ENCODE measurements at regions not wholly inside any gene's neighbourhood (a gene's known extent, or its start where the extent isn't known, plus 50 kb on each side); places are given as distances from the start of the nearest gene placed in this dataset.
A peak's percentile ranks its signal among the peaks of the same experiment; 100 is the strongest.

DNA sequence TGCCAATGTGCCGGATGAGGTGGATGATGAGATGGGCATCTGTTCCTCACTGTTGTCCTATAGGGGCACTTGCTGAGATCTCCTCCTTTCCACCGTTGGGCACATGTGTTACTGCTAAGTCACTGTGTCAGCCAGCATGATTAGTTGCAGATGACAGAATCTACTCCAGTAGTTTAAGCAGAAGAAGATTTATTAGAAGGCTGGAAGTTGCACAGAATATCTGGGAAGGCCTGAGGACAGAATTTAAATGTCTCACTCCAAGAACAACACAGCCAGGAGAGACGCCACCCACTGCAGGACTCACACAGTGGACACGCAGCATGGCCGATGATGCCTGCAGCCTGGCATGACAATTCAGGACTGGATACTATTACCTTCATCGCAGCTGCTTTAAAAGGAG, 157.5 kb downstream of the NSG2 start:
- 94% methylated on average over 6 of the region's 6 CpGs; no CpG with 5 or more reads in 1 of the 2 experiments for WGBS, 2 experiments (ENCODE audit: extremely low coverage in 1 of 2, insufficient coverage in 1 of 2, insufficient read length in 1 of 2, insufficient replicate concordance in 2 of 2, low coverage in 1 of 2, low lambda C conversion rate in 2 of 2, missing lambda C conversion rate in 1 of 2)
- Histone ChIP-seq H3K56ac (replicated peaks; ENCODE audit: insufficient read length, low read depth, low read length) (no peak overlapping the region), H3K4me1 (replicated peaks in 1 of 4; ENCODE audit: control insufficient read depth in 3 of 4, insufficient read depth in 4 of 4, low read length in 3 of 4) (peaks cover 6 to 12% (median 8%) of the 10 kb centered on the region in 4 experiments; a peak in 4 of 7 replicates), H4K5ac (ENCODE audit: insufficient read length, low read depth, low read length) (no peak overlapping the region), H3K14ac (ENCODE audit: insufficient read length) (no peak overlapping the region), H4K8ac (ENCODE audit: extremely low read depth, insufficient read depth, low read length) (no peak overlapping the region), H3K27me3 (replicated peaks in 1 of 4; ENCODE audit: control insufficient read depth in 3 of 4, extremely low read depth in 1 of 4, insufficient read depth in 3 of 4, low read length in 3 of 4) (no peaks in the 10 kb centered on the region), H3K4me3 (ENCODE audit: extremely low read depth in 1 of 4, insufficient read depth in 2 of 4, low read depth in 3 of 4, low read length in 4 of 4) (no peak overlapping the region), H3K27ac (ENCODE audit: low read depth, low read length) (no peak overlapping the region), H2AK5ac (ENCODE audit: low read depth, low read length) (no peak overlapping the region), H3K36me3 (ENCODE audit: control insufficient read depth in 2 of 4, insufficient read depth in 4 of 4, low read length in 3 of 4) (no peaks in the 10 kb centered on the region), H2BK12ac (ENCODE audit: low read depth, low read length) (no peak overlapping the region; the same call in 1 of the 2 replicates), H3K9ac (replicated peaks in 1 of 4; ENCODE audit: extremely low read depth in 1 of 4, low read depth in 3 of 4, low read length in 3 of 4) (no peak overlapping the region), H3K4ac (replicated peaks; ENCODE audit: insufficient read length, low read depth, low read length) (no peak overlapping the region), H2BK20ac (ENCODE audit: low read length) (no peak overlapping the region; the same call in 1 of the 2 replicates), H2AFZ (ENCODE audit: low read length) (no peak overlapping the region), H4K20me1 (replicated peaks in 1 of 2; ENCODE audit: control insufficient read depth in 1 of 2, insufficient read depth in 2 of 2, low read length in 2 of 2) (no peaks in the 10 kb centered on the region), H3K23me2 (ENCODE audit: low read depth, low read length) (no peaks in the 10 kb centered on the region), H2BK120ac (replicated peaks; ENCODE audit: low read depth, low read length) (no peak overlapping the region), H4K91ac (replicated peaks; ENCODE audit: insufficient read length, low read length) (no peak overlapping the region), H3K18ac (ENCODE audit: extremely low read depth, low read length) (no peak overlapping the region), H3K4me2 (ENCODE audit: insufficient read depth in 1 of 2, low read depth in 2 of 2, low read length in 2 of 2) (no peak overlapping the region), H3K79me2 (ENCODE audit: control insufficient read depth in 1 of 2, insufficient read depth in 2 of 2, low read length in 2 of 2) (no peaks in the 10 kb centered on the region), H2BK15ac (ENCODE audit: low read length) (0 out of 2 replicates have a peak overlapping the region, but pooled peaks have one; percentile 19), H3K79me1 (ENCODE audit: low read depth, low read length) (no peaks in the 10 kb centered on the region), H2BK5ac (ENCODE audit: low read depth, low read length) (no peak overlapping the region), H3K23ac (ENCODE audit: insufficient read length) (no peak overlapping the region), H3K9me3 (ENCODE audit: insufficient read depth in 2 of 2, low read depth in 1 of 2, low read length in 1 of 2) (no peaks in the 10 kb centered on the region)
- no peak for FAIRE-seq
- DNase-seq (ENCODE audit: low read depth in 1 of 2, low spot score in 2 of 2): no peak
- CTCF ChIA-PET (ENCODE audit: partially characterized antibody): interaction anchor here (0.6 to 0.7 kb wide), 2 partner anchors 115 to 208 kb away, joined by 3 read pairs; no protein-coding TSS in a partner anchor
- POLR2A ChIA-PET (ENCODE audit: partially characterized antibody): no interaction called here
- TF ChIP-seq ASH2L (IDR thresholded peaks at IDR 0.05; ENCODE audit: low read length) (no peak), RAD21 (IDR thresholded peaks at IDR 0.05 in 1 of 2, conservative IDR thresholded peaks at IDR 0.05 in 1 of 2; ENCODE audit: low read depth in 2 of 2, low read length in 2 of 2) (no peak), KDM4A (IDR thresholded peaks at IDR 0.05; ENCODE audit: low read depth, low read length, severe bottlenecking) (no peak), E2F6 (IDR thresholded peaks at IDR 0.05) (no peak), RBBP5 (IDR thresholded peaks at IDR 0.05; ENCODE audit: borderline replicate concordance, low read depth, low read length) (no peak), SIX5 (IDR thresholded peaks at IDR 0.05; ENCODE audit: low read depth, low read length) (no peak), CBX8 (IDR thresholded peaks at IDR 0.05; ENCODE audit: borderline replicate concordance, low read depth, low read length) (no peak), SUZ12 (IDR thresholded peaks at IDR 0.05; ENCODE audit: low read length) (no peak), BCL11A (IDR thresholded peaks at IDR 0.05; ENCODE audit: low read depth in 2 of 2, low read length in 2 of 2) (no peak), CTCF (IDR thresholded peaks at IDR 0.05; ENCODE audit: control extremely low read depth in 1 of 3, insufficient read depth in 1 of 3, low read depth in 1 of 3, low read length in 3 of 3) (no peak), BRCA1 (IDR thresholded peaks at IDR 0.05; ENCODE audit: low read depth, low read length) (no peak)
